ENCODE measurements at regions not wholly inside any gene's neighbourhood (a gene's known extent, or its start where the extent isn't known, plus 50 kb on each side); places are given as distances from the start of the nearest gene placed in this dataset.

- Histone ChIP-seq H3K27me3 (ENCODE audit: insufficient read depth, low read length) (no peaks in the 10 kb centered on the region), H4K20me1 (ENCODE audit: insufficient read depth) (no peaks in the 10 kb centered on the region), H3K79me2 (ENCODE audit: insufficient read depth, low read length) (no peaks in the 10 kb centered on the region), H3K9me3 (ENCODE audit: control insufficient read depth in 1 of 2, insufficient read depth in 1 of 2, low read depth in 1 of 2, low read length in 2 of 2) (no peaks in the 10 kb centered on the region), H3K36me3 (ENCODE audit: control insufficient read depth in 1 of 2, insufficient read depth in 2 of 2, low read length in 2 of 2) (0 out of 4 replicates have a peak, but pooled peaks cover 0 to 2% of the 10 kb centered on the region in 2 experiments), H3K9ac (ENCODE audit: low read length) (no peak overlapping the region), H3K4me2 (ENCODE audit: low read length) (no peak overlapping the region), H2AFZ (ENCODE audit: low read depth, low read length, poor library complexity, severe bottlenecking) (no peak overlapping the region), H3K9me2 (ENCODE audit: insufficient read depth) (no peaks in the 10 kb centered on the region), H3K27ac (ENCODE audit: low read depth, low read length) (no peak overlapping the region), H3K4me3 (replicated peaks in 1 of 2; ENCODE audit: low read depth in 1 of 2, low read length in 2 of 2) (no peak overlapping the region), H3K4me1 (ENCODE audit: control insufficient read depth in 1 of 2, insufficient read depth in 2 of 2, low read length in 2 of 2) (peaks cover 13 to 16% of the 10 kb centered on the region in 2 experiments)
- DNase-seq (ENCODE audit: low read depth, low spot score): no peak
- TF ChIP-seq SIN3A (IDR thresholded peaks at IDR 0.05; ENCODE audit: low read depth): no peak
- TF ChIP-seq EZH2phosphoT487 (IDR thresholded peaks at IDR 0.05; ENCODE audit: borderline replicate concordance): no peak
- TF ChIP-seq CBX3 (IDR thresholded peaks at IDR 0.05; ENCODE audit: low read depth): no peak
- no peak for TF ChIP-seq JUND (IDR thresholded peaks at IDR 0.05)
- TF ChIP-seq CTCF (IDR thresholded peaks at IDR 0.05 in 2 of 3, conservative IDR thresholded peaks at IDR 0.05 in 1 of 3; ENCODE audit: borderline replicate concordance in 1 of 3, insufficient read depth in 1 of 3, low read depth in 2 of 3, low read length in 2 of 3): no peak
- TF ChIP-seq CEBPB (IDR thresholded peaks at IDR 0.05; ENCODE audit: low read depth): no peak
- no peak for TF ChIP-seq YY1 (IDR thresholded peaks at IDR 0.05; ENCODE audit: extremely low read depth, insufficient replicate concordance, low read depth, low read length)
- TF ChIP-seq TCF7L2 (IDR thresholded peaks at IDR 0.05; ENCODE audit: borderline replicate concordance, extremely low read depth, insufficient read depth, insufficient read length): no peak
- no peak for TF ChIP-seq ZBTB33 (IDR thresholded peaks at IDR 0.05; ENCODE audit: extremely low read depth, insufficient replicate concordance, low read length)
- no peak for TF ChIP-seq MAX (IDR thresholded peaks at IDR 0.05)
- no peak for TF ChIP-seq SRF (IDR thresholded peaks at IDR 0.05; ENCODE audit: low read depth)
- intact Hi-C loops (cut with micrococcal nuclease): no loop called here
- CTCF ChIA-PET: no interaction called here
- no TSS peak for BruUV-seq (replicated peaks)
- RAD21 ChIA-PET (ENCODE audit: low non-redundant PET in 1 of 2, low total read pairs in 2 of 2, uncharacterized antibody in 2 of 2, unreplicated experiment in 2 of 2): no interaction called here
- POLR2A ChIA-PET: no interaction called here
- ATAC-seq: no peak
Observed at GRCh38 chr21:36236052-36236730, 79.6 kb downstream of the DOP1B start.
